Liver (tissue), 8 donors: ENCODE measurements at regions not wholly inside any gene's neighbourhood (a gene's known extent, or its start where the extent isn't known, plus 50 kb on each side); places are given as distances from the start of the nearest gene placed in this dataset.

ENCODE experiments used
- DNase-seq: peaks from one replicate; pipeline ENCODE4 v3.0.0-alpha.2; 2017; ENCODE audit warnings: low spot score
- H3K27ac ChIP-seq, 2 donors: one replicate each; pipeline ENCODE4 v1.7.0; 2013; ENCODE audit warnings: inconsistent platforms in 2 of 2, low read length in 2 of 2, control low read depth in 1 of 2, low read depth in 1 of 2, mild to moderate bottlenecking in 1 of 2
- H3K27me3 ChIP-seq, 4 donors: one replicate each; pipeline versions ENCODE4 v1.6.1 to v1.7.0; 2013; ENCODE audit warnings: low read length in 3 of 4, inconsistent platforms in 1 of 4, mild to moderate bottlenecking in 1 of 4, moderate library complexity in 1 of 4; ENCODE audit not compliant: control insufficient read depth in 4 of 4, insufficient read depth in 4 of 4
- H3K36me3 ChIP-seq, 4 donors: one replicate each; pipeline versions ENCODE4 v1.6.1 to v1.7.0; 2013; ENCODE audit warnings: low read length in 3 of 4, mild to moderate bottlenecking in 3 of 4, low read depth in 1 of 4, moderate library complexity in 1 of 4; ENCODE audit not compliant: control insufficient read depth in 4 of 4, insufficient read depth in 3 of 4
- H3K4me1 ChIP-seq, 4 donors: one replicate each; pipeline versions ENCODE4 v1.6.1 to v1.7.0; 2013; ENCODE audit warnings: low read length in 3 of 4, mild to moderate bottlenecking in 3 of 4, moderate library complexity in 1 of 4; ENCODE audit not compliant: control insufficient read depth in 4 of 4, insufficient read depth in 4 of 4
- H3K4me3 ChIP-seq, 3 donors: one replicate each; pipeline versions ENCODE4 v1.6.1 to v1.7.0; 2013; ENCODE audit warnings: low read length in 3 of 3, control low read depth in 1 of 3, low read depth in 1 of 3, mild to moderate bottlenecking in 1 of 3
- H3K9ac ChIP-seq, 2 donors: one replicate each; pipeline ENCODE4 v1.7.0; 2013; ENCODE audit warnings: low read length in 2 of 2, mild to moderate bottlenecking in 2 of 2, moderate library complexity in 2 of 2, control low read depth in 1 of 2, low read depth in 1 of 2
- H3K9me3 ChIP-seq, 4 donors: one replicate each; pipeline versions ENCODE4 v1.6.1 to v1.7.0; 2013; ENCODE audit warnings: low read length in 3 of 4; ENCODE audit not compliant: control insufficient read depth in 4 of 4
- EGR1 ChIP-seq, 2 donors: IDR thresholded peaks; 2 replicates each; pipeline ENCODE4 v1.6.1; 2016 to 2018; ENCODE audit warnings: antibody characterized with exemption in 2 of 2, low read depth in 2 of 2
- FOXA1 ChIP-seq: IDR thresholded peaks from 2 replicates; pipeline ENCODE4 v1.6.1; 2016; ENCODE audit warnings: antibody characterized with exemption
- FOXA2 ChIP-seq: IDR thresholded peaks from 2 replicates; pipeline ENCODE4 v1.6.1; 2016; ENCODE audit warnings: antibody characterized with exemption
- GABPA ChIP-seq, 2 donors: IDR thresholded peaks in 1 of 2; conservative IDR thresholded peaks in 1 of 2; 2 replicates each; pipeline ENCODE4 v1.6.1; 2016; ENCODE audit warnings: antibody characterized with exemption in 2 of 2, mild to moderate bottlenecking in 1 of 2, moderate library complexity in 1 of 2
- HNF4A ChIP-seq, 2 donors: conservative IDR thresholded peaks; 2 replicates each; pipeline ENCODE4 v1.6.1; 2016; ENCODE audit warnings: antibody characterized with exemption in 2 of 2, mild to moderate bottlenecking in 2 of 2
- HNF4G ChIP-seq: IDR thresholded peaks from 2 replicates; pipeline ENCODE4 v1.6.1; 2016; ENCODE audit warnings: antibody characterized with exemption
- JUND ChIP-seq, 2 donors: IDR thresholded peaks; 2 replicates each; pipeline ENCODE4 v1.6.1; 2016; ENCODE audit warnings: antibody characterized with exemption in 2 of 2
- NR2F2 ChIP-seq: IDR thresholded peaks from 2 replicates; pipeline ENCODE4 v1.6.1; 2016; ENCODE audit warnings: antibody characterized with exemption
- RAD21 ChIP-seq, 2 donors: IDR thresholded peaks; 2 replicates each; pipeline ENCODE4 v1.6.1; 2016; ENCODE audit warnings: antibody characterized with exemption in 2 of 2, mild to moderate bottlenecking in 2 of 2
- RXRA ChIP-seq, 2 donors: IDR thresholded peaks; 2 replicates each; pipeline ENCODE4 v1.6.1; 2017 to 2018; ENCODE audit warnings: antibody characterized with exemption in 2 of 2, mild to moderate bottlenecking in 1 of 2
- SP1 ChIP-seq: IDR thresholded peaks from 2 replicates; pipeline ENCODE4 v1.6.1; 2018; ENCODE audit warnings: antibody characterized with exemption, mild to moderate bottlenecking
- TAF1 ChIP-seq: conservative IDR thresholded peaks from 2 replicates; pipeline ENCODE4 v1.6.1; 2016; ENCODE audit warnings: antibody characterized with exemption, mild to moderate bottlenecking
- YY1 ChIP-seq: IDR thresholded peaks from 2 replicates; pipeline ENCODE4 v1.6.1; 2016; ENCODE audit warnings: antibody characterized with exemption, mild to moderate bottlenecking
- WGBS: extraction: QIAGEN DNeasy Blood & Tissue Kit; methylation state at CpG from one replicate; pipeline ENCODE4 v1.1.7; 2013; 5-methylcytosine and 5-hydroxymethylcytosine counted together
- TF ChIP-seq, protein P1 (sequence below): IDR thresholded peaks from 2 replicates; pipeline ENCODE4 v1.6.1; 2016; ENCODE audit warnings: antibody characterized with exemption
- TF ChIP-seq, protein P2 (sequence below): IDR thresholded peaks from 2 replicates; pipeline ENCODE4 v1.6.1; 2016; ENCODE audit warnings: antibody characterized with exemption, mild to moderate bottlenecking
- TF ChIP-seq, protein P3 (sequence below): IDR thresholded peaks from 2 replicates; pipeline ENCODE4 v1.6.1; 2016; ENCODE audit warnings: antibody characterized with exemption
- TF ChIP-seq, protein P4 (sequence below): IDR thresholded peaks from 2 replicates; pipeline ENCODE4 v1.6.1; 2016; ENCODE audit warnings: antibody characterized with exemption
- TF ChIP-seq, protein P5 (sequence below): fragments of 150-350 bp; IDR thresholded peaks from 2 replicates; pipeline ENCODE4 v1.5.1; 2017; ENCODE audit warnings: improper control_type of control experiment, low read depth, low read length; ENCODE audit not compliant: missing input control
- donor health status: healthy.
- donor health status: healthy.
- donor health status: healthy.
- donor health status: healthy.
- donor health status: healthy.

DNA sequence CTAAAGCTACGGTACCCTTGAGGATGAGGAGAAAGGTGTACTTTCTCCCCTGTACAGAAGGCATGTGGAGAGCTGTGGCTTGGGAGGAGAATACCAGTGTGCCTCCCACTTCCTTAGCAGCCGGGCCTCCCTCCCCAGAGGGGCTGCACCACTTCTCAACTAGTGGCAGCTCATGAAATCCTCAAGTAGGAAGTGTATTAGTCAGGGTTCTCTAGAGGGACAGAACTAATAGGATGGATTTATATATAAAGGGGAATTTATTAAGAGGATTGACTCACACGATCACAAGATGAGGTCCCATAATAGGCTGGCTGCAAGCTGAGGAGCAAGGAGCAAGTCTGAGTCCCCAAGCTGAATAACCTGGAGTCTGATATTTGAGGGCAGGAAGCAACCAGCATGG, 53.1 kb upstream of the PPP2R5A start:
- Histone ChIP-seq H3K4me1 (peaks cover 3 to 37% (median 14%) of the 10 kb centered on the region in 4 donors), H3K9me3 (no peaks in the 10 kb centered on the region), H3K27me3 (no peaks in the 10 kb centered on the region), H3K4me3 (no peak overlapping the region), H3K9ac (no peak overlapping the region), H3K36me3 (no peaks in the 10 kb centered on the region), H3K27ac (no peak overlapping the region)
- no peak for DNase-seq
- 89% methylated on average over 3 of the region's 3 CpGs for whole genome bisulfite sequencing
- TF ChIP-seq, protein P1, sequence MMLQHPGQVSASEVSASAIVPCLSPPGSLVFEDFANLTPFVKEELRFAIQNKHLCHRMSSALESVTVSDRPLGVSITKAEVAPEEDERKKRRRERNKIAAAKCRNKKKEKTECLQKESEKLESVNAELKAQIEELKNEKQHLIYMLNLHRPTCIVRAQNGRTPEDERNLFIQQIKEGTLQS: no peak
- TF ChIP-seq, protein P2, sequence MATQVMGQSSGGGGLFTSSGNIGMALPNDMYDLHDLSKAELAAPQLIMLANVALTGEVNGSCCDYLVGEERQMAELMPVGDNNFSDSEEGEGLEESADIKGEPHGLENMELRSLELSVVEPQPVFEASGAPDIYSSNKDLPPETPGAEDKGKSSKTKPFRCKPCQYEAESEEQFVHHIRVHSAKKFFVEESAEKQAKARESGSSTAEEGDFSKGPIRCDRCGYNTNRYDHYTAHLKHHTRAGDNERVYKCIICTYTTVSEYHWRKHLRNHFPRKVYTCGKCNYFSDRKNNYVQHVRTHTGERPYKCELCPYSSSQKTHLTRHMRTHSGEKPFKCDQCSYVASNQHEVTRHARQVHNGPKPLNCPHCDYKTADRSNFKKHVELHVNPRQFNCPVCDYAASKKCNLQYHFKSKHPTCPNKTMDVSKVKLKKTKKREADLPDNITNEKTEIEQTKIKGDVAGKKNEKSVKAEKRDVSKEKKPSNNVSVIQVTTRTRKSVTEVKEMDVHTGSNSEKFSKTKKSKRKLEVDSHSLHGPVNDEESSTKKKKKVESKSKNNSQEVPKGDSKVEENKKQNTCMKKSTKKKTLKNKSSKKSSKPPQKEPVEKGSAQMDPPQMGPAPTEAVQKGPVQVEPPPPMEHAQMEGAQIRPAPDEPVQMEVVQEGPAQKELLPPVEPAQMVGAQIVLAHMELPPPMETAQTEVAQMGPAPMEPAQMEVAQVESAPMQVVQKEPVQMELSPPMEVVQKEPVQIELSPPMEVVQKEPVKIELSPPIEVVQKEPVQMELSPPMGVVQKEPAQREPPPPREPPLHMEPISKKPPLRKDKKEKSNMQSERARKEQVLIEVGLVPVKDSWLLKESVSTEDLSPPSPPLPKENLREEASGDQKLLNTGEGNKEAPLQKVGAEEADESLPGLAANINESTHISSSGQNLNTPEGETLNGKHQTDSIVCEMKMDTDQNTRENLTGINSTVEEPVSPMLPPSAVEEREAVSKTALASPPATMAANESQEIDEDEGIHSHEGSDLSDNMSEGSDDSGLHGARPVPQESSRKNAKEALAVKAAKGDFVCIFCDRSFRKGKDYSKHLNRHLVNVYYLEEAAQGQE: no peak
- TF ChIP-seq YY1 (no peak), RXRA (IDR thresholded peaks at IDR 0.05) (no peak), HNF4G (no peak), FOXA1 (no peak), NR2F2 (no peak), FOXA2 (no peak), SP1 (no peak), EGR1 (IDR thresholded peaks at IDR 0.05; ENCODE audit: low read depth in 2 of 2) (no peak), GABPA (IDR thresholded peaks at IDR 0.05 in 1 of 2, conservative IDR thresholded peaks at IDR 0.05 in 1 of 2) (no peak), JUND (IDR thresholded peaks at IDR 0.05) (no peak), TAF1 (no peak), RAD21 (IDR thresholded peaks at IDR 0.05) (no peak), HNF4A (conservative IDR thresholded peaks at IDR 0.05) (no peak)
- TF ChIP-seq, protein P3, sequence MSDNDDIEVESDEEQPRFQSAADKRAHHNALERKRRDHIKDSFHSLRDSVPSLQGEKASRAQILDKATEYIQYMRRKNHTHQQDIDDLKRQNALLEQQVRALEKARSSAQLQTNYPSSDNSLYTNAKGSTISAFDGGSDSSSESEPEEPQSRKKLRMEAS: no peak
- TF ChIP-seq, protein P4, sequence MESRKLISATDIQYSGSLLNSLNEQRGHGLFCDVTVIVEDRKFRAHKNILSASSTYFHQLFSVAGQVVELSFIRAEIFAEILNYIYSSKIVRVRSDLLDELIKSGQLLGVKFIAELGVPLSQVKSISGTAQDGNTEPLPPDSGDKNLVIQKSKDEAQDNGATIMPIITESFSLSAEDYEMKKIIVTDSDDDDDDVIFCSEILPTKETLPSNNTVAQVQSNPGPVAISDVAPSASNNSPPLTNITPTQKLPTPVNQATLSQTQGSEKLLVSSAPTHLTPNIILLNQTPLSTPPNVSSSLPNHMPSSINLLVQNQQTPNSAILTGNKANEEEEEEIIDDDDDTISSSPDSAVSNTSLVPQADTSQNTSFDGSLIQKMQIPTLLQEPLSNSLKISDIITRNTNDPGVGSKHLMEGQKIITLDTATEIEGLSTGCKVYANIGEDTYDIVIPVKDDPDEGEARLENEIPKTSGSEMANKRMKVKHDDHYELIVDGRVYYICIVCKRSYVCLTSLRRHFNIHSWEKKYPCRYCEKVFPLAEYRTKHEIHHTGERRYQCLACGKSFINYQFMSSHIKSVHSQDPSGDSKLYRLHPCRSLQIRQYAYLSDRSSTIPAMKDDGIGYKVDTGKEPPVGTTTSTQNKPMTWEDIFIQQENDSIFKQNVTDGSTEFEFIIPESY: no peak
- TF ChIP-seq, protein P5, sequence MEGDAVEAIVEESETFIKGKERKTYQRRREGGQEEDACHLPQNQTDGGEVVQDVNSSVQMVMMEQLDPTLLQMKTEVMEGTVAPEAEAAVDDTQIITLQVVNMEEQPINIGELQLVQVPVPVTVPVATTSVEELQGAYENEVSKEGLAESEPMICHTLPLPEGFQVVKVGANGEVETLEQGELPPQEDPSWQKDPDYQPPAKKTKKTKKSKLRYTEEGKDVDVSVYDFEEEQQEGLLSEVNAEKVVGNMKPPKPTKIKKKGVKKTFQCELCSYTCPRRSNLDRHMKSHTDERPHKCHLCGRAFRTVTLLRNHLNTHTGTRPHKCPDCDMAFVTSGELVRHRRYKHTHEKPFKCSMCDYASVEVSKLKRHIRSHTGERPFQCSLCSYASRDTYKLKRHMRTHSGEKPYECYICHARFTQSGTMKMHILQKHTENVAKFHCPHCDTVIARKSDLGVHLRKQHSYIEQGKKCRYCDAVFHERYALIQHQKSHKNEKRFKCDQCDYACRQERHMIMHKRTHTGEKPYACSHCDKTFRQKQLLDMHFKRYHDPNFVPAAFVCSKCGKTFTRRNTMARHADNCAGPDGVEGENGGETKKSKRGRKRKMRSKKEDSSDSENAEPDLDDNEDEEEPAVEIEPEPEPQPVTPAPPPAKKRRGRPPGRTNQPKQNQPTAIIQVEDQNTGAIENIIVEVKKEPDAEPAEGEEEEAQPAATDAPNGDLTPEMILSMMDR: no peak

DNA sequence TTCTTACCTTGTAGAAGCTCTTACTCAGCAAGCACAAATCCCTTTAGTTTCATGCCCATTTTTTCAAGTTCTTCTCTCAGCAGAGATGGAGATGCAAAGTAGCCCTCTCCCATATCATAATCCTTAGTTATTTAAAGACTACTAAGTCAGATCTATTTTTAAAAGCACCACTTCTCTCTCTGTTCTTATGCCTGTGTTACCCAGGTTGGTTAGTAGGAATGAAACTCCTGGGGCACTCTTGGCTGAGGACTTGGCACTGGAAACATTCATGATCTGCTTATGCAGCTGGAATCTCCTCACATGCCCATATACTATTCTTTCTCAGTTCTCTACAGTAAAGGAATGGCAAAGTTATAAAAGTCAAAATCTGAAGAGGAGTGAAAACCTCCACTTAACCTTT, 51.9 kb upstream of the PPP2R5A start:
- H3K4me1 ChIP-seq: peaks cover 3 to 32% (median 9%) of the 10 kb centered on the region in 4 donors
- TF ChIP-seq, protein P4: no peak
- TF ChIP-seq, protein P3: no peak
- no peak for TF ChIP-seq HNF4G
- no peak for TF ChIP-seq TAF1
- TF ChIP-seq, protein P2: no peak
- no peaks in the 10 kb centered on the region for H3K9me3 ChIP-seq
- no peaks in the 10 kb centered on the region for H3K27me3 ChIP-seq
- DNase-seq: no peak
- no peak overlapping the region for H3K4me3 ChIP-seq
- H3K27ac ChIP-seq: no peak overlapping the region
- H3K36me3 ChIP-seq: no peaks in the 10 kb centered on the region
- H3K9ac ChIP-seq: no peak overlapping the region
